HG03064 (cell line): ENCODE measurements at regions not wholly inside any gene's neighbourhood (a gene's known extent, or its start where the extent isn't known, plus 50 kb on each side); places are given as distances from the start of the nearest gene placed in this dataset.
"Not testable (repeated sequence)": the region's sequence is repeated elsewhere in the genome, so short reads cannot be mapped to it uniquely, and the experiment has no call there.

ENCODE experiments used
- ATAC-seq: cut with Tn5 transposase; IDR thresholded peaks from one replicate; pipeline ENCODE4 v1.9.1; 2021; ENCODE audit warnings: low read depth; ENCODE audit not compliant: unreplicated experiment

DNA sequence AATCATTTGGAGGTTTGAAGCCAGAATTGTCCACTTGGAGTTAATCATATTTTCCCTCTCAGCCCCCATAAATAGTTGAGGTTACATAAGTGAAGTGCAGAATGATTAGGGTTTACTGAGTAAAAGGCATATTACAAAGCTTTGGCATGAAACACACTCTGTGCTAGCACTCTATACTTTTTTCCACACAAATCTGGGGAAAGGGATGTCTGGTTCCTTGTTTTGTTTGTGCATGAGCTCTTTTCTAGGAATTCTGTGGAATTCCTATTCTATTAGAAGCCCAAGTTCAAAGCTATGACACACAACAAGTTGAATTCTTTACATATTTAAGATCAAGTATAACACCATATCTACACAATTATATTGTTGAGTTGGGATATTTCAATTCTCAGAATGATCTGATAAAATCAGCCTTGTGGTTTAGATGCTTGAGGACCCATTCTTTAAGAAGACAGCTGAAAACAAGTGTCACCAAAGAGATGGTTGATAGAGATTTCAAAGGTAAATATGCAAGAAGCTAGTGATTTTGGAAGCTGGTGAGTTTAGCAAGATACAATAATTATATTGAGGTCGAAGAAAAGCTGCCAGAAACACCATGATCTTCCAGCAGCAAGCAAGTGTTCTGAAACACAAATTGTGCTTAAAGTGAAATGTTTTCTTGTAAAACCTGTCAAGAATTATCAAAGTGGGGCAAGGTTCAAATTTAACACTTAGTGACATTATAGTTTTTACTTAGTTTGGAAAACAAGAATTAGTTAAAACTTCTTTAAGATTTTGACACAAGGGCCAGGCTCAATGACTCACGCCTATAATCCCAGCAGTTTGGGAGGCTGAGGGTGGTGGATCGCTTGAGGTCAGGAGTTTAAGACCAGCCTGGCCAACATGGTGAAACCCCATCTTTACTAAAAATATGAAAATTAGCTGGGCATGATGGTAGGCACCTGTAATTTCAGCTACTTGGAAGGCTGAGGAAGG is 122.6 kb downstream of the INHBA start:
- no peak for ATAC-seq

DNA sequence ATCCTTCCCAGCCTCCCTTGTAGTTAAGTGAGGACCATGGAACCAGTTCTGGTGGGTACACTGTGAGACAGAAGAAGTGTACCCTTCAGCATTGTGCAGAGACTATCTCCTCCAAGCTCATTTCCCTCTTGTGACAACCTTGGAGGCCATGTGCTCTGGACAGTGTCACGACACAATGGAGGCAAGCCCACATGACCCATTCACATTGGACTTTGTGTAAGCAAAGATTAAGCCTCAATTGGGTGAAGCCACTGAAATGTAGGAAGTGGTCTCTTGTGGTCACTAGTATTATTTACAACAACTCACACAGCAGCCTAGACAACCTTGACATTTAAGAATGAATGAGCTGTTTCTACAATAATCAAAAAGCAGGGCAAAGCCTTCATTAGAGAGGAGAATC is 124.2 kb downstream of the INHBA start:
- no peak for ATAC-seq

DNA sequence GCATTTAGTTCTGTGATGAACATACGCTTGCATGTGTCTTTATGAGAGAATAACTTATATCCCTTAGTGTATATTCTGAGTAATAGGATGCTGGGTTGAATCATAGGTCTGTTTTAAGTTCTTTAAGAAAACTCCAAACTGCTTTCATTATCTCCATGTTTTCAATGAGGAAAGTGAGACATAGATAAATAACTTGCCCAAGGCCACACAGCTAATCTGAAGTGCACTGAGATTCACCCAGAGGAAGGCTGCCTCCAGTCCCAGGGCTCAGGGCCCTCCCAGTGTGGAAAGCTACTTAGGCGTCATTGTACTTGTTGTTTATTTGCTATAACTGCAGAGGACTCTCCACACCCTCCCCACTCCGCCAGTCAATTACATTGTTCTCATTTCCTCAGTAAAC is 126.7 kb downstream of the INHBA start:
- ATAC-seq: no peak

DNA sequence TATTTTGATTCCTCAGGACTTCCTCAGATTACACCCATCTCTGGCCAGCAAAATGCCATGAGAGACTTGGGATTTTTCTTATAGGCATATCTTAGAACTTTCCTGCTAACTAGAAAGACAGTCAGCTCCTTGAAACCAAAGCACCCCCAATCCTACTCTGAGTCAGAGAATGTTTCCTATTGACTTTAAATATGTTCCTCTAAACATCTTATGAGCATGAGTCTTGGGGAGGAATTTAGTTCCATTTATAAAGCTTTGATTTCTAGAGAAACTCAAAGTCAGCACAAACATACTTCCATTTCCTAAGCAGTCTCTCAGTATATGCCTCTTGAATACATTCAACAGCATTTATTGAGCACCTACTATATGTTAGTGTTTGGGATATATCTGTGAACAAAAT is 128.5 kb downstream of the INHBA start:
- no peak for ATAC-seq

DNA sequence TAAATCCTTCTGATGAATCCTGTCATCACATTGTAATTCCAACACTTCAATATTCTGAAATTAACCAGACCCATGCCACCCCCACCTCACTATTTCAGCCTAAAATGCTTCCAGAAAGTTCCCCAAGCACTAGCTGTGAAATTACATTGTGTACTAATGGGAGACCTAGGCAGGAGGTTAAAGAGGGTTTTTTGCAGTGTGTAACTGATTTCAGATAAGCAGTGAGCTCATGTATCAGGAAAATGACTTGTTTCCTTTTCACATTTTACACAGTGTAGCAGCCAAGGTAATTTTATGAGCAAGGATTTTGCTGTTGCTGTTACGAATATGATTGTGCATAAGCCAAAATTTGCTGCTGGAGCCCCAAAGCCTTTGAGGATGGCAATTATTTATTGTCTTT is 129.0 kb downstream of the INHBA start:
- no peak for ATAC-seq

DNA sequence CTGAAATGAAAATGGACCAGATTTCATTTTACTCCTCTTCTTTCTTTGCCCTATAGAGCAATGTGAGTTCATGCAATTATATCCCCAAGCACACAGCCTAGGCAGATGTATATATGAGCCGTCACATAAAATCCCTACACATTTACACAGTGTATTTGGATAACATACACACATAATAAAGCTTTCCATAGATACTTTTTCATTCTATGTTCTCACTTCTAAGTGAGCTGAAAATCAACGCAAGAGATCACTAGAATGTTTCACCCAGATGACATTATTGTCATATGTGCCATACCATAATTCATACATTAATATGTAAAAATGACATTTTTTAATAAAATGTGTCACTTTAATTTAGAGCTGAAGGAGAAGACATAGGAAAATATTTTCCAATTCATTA is 129.4 kb downstream of the INHBA start:
- no peak for ATAC-seq

DNA sequence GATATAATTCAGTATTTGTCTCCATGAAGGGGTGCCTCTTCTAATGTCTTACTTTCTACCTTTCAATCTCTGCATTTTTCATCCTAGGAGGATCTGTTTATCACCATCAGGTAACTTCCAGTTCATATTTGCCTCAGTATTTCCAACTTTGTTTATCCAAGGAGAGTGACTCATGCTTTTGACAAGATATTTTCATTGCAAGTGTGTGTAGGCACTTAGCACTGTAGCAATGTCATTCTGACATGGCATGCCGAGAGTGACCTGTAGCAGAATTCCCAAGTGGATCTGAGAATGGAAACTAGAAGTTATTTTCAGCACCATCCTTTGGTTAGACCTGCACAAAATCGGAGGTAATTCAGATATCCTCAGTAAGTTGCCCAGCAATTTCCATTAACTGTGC is 129.9 kb downstream of the INHBA start:
- no peak for ATAC-seq

DNA sequence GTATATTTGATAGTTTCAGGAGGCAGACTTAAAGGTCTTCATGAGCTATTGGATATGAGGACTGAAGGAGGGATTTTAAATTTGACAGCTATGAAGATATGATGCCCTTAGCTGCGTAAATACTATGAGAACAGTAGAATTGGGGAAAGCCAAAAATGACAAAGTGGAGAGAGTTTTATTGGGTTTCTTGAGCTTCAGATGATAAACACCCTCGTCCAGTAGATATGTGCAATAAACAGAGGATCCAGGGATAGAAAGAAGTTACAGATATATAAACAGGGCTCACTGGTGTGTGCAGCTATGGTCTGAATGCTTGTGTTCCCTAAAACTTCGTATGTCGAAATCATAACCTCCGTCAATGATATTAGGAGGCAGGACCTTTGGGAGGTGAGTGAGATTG is 131.3 kb downstream of the INHBA start:
- no peak for ATAC-seq

DNA sequence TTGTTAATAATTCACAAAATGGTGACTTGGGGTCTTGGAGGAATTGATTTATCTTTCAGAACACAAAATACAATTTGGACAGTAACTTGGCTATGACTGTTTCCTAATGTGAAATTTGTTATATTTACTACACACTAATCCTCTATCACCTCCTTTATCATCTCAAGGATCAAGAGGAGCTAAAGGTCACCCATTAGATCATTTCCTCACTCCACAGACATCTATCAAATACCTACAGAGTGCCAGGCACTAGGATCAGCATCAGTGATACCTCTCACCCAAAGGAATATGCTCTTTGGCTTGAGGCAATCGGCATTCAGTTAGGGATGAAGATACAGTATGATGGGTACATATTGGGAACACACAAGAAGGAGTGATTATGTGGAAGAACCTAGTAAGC is 132.1 kb downstream of the INHBA start:
- ATAC-seq: no peak

DNA sequence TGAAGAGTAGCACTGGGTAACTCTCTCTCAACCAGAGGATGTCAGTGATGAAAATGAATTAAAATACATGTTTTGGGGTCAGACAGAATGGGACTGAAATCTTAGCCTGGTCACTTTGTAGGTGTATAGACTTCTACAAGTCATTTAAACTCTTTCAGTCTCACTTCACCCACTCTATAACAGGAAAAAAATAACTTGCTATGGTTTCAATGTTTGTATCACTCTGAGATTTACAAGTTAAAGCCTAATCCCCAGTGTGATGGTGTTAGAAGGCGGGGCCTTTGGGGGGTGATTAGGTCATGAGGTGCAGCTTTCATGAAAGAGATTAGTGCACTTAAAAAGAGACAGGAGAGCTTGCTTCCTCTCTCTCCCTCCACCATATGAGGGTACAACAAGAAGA is 134.8 kb downstream of the INHBA start:
- ATAC-seq: no peak

DNA sequence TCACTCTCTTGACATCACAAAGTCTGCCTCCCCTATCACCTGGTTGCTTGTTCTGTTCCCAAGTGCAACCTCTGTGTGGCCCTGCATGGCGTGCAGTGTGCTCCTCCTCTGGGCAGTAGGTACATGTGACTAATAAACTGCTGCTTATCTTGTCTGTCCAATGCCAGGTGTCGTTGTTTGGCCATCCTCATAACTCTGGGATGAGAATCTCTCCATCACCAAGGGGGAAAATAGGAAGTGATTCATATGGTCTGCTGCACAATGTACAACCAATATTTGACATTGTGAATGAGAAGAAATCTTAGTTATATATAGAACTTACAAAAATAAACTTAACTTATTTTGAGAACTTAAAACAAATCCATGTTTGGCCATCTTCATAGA is 135.2 kb downstream of the INHBA start:
- ATAC-seq: no peak

DNA sequence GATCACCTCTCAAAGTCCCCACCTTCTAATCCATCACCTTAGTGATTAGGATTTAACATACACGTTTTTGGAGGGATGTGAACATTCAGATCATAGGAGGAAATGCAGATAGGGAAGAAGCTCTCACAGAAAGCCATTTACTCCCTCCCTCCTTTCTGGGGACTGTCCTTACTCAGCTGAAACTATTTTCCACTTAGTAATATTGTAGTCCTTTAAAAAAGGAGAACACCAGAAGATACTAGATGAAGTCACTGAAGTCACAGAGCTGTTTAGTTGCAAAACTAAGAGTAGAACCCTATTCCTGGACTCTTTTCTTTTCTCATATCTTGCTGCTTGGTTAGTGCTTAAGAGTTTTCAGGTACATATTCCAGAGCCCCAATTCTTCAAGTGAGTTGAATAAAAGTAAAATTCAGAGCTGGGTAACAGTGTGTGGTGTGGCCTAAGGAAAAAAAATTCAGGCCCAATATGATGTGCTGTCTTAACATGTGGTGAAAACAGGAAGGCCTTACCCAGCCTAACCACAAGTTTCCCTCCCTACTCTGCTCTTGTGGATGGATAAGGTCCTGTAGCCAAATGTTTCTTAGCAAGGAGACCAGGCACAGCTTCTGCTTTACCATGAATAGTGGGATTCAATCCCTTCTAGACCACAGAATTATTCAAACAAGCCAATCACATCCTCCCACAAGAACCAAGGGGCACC is 135.7 kb downstream of the INHBA start:
- no peak for ATAC-seq

DNA sequence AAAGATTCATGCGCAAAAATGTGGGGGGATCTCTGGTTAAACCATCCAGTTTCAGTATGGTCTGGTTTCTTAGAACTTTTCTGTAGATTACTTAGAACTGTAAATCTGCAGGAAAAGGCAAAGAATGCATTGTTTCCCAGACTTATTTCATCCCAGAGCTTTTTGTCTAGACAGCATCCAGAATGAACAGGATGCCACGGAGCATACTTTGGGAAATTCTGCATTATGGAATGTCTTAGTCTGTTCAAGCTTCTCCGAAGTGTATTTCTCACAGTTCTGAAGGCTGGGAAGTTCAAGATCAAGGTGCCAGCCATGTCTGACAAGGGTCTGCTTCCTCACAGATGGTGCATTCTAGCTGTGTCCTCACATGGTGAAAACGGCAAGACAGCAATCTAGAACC is 136.3 kb downstream of the INHBA start:
- ATAC-seq: no peak

DNA sequence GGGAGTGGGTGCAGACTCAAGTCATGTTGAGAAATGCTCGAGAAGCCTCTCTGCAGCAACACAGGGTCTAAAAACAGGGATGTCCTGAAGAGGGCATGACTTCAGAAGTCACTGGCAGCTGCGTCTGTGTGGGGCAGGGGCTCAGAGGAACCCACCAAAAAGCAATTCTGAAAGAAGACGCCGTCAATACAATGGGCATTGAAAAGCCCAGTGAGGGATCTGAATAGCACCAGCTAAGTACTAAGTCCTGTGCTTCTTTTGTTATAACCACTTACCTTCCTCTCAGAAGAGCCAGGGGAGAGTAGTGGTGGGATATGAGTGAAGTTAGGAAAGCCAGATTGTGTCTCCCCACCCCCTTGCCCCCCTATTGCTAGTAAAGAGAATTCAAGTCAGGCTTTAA is 137.2 kb downstream of the INHBA start:
- no peak for ATAC-seq

DNA sequence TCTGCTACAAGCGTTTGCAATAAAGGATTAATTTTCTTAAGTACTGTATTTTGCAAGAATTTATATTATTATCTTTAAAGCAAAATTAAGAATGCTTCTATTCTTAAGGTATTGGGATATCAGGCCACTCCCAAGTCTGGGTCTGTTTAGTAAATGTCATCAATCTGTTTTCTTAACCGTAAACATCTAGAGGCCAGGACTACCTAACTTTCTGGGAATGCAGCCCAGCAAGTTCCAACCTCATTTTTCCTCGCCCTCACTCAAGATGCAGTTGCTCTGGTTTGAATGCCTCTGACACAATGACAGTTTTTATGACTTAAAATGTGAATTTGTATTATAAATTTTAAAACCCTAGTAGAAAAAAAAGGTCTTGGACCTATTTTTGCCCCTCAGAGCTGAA is 143.5 kb downstream of the INHBA start:
- no peak for ATAC-seq

DNA sequence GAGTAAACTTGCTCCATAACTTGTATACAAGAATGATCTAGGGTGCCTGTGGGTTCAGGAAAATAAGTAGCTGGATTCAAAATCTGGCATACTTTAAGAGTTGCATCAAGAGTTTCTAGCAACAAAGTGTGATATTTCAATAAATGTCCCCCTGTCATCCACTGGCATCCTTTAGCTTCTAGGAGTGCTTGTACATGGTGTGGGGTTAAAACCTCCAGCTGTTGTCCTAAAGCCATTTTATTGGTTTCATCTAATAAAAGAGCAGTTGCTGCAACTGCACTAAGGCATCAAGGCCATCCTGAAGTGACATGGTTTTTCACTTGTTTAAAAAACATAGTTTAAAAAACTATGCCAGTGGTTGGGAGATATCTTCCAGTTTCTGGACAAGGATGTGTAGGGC is 148.4 kb downstream of the INHBA start:
- no peak for ATAC-seq

DNA sequence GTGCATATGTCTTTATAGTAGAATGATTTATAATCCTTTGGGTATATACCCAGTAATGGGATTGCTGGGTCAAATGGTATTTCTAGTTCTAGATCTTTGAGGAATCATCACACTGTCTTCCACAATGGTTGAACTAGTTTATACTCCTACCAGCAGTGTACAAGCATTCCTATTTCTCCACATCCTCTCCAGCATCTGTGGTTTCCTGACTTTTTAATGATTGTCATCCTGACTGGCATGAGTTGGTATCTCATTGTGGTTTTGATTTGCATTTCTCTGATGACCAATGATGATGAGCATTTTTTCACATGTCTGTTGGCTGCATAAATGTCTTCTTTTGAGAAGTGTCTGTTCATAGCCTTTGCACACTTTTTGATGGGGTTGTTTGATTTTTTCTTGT is 152.8 kb downstream of the INHBA start:
- ATAC-seq: not testable (repeated sequence)

DNA sequence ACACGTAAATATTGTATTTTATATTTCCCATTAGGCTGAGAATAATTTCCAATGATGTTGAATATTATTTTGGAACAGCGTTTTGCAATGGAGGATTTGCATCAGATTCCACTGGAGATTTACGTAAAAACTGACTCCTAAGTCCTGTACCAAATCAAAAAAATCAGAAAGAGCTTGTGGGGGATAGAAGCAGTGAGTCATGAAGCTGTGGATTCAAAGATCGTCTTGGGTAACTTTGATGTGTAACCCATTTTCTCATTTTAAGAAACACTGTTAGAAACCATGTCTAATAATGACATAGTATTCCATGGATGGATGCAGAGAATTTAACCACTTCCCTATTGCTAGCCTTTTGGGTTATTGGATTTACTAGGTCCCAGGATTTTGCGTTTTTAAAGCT is 158.6 kb downstream of the INHBA start:
- ATAC-seq: no peak

DNA sequence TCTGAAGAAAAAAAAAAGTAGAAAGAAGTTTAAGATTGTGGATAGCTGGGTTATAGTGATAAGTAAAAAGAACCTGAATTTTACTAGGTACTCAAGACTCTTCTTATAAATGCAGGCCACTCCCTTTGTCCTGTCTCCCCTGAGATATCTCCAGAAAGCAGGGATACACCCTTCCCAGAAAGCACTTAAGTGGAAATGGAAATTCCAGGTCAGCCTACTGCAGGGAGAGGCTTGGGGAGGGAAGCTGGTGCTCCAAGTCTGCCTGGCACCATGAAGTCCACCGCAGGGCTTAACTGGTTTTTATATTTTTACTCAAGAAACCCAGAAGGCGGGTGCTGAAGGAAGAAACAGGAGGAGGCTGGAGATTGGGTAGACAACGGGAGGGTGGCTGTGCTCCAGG is 162.3 kb downstream of the INHBA start:
- ATAC-seq: no peak

DNA sequence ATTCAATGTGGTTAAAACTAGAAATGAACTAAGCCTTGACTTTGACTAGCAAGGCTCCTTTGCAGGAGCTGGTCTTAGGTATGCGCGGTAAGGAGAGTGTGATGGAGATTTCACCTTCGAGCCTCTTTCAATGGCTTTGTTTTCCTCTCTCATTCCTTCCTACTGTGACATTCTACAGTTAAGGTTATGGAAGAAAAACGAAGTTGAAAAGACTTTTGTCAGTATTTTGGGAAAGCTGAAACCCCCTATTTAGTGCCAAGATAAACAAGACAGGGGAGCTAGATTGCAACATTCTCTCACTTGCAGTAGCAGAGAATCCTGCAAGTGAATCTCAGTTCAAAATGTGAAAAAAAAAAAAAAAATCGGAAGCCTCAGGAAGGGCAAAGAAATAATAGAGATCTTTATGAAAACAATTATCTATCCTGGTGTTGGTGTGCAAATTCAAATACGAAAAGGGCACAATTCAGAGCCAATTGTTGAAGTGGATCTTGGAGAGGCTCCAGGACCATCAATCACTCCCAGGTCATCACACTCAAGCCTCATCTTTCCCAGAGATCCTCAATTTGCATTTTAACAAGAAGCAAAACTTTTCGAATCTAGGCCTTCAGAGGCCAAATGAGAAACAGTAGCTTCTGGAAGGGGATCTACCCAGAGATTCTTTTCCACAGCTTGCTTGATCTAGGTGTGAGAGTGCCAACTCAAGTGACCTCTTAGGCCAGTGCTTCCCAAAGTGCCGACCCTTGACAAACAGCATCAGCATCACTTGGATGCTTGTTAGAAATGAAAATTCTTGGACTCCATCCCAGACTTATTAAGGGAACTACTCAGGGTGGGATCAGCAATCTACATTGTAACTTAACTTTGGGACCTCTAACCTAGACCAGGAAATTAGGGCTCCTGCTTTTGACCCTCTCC is 163.8 kb downstream of the INHBA start:
- no peak for ATAC-seq
